Common myeloid progenitor, CD34-positive (primary cell): ENCODE measurements at regions not wholly inside any gene's neighbourhood (a gene's known extent, or its start where the extent isn't known, plus 50 kb on each side); places are given as distances from the start of the nearest gene placed in this dataset.
"Not testable (repeated sequence)": the region's sequence is repeated elsewhere in the genome, so short reads cannot be mapped to it uniquely, and the experiment has no call there.

Experiments
- CTCF ChIA-PET: fragments of 350-600 bp; sonication (Branson Sonifier 250); formaldehyde crosslinking; loops from one replicate; lab custom pipeline; 2021; ENCODE audit warnings: antibody characterized with exemption; lab: Charles Lee
- POLR2A ChIA-PET: fragments of 350-600 bp; sonication (Branson Sonifier 250); formaldehyde crosslinking; loops from one replicate; lab custom pipeline; 2021; ENCODE audit warnings: antibody characterized with exemption; lab: Charles Lee
- DNase-seq, 3 donors: peaks; one replicate each; pipeline versions ENCODE4 v3.0.0 to v3.0.0-alpha.2; 2013
- H3K27ac ChIP-seq, 2 experiments: 1 replicate in 1 of 2; 2 replicates in 1 of 2; pipeline ENCODE4 v1.7.0; 2013; ENCODE audit warnings: inconsistent platforms in 2 of 2, low read length in 2 of 2, mild to moderate bottlenecking in 2 of 2, low read depth in 1 of 2, moderate library complexity in 1 of 2; ENCODE audit not compliant: severe bottlenecking in 2 of 2, insufficient read depth in 1 of 2, poor library complexity in 1 of 2
- H3K27me3 ChIP-seq, 5 experiments: replicated peaks in 2 of 5; 1 replicate in 3 of 5; 2 replicates in 2 of 5; pipeline versions ENCODE4 v1.6.1 to v1.7.0; 2013; ENCODE audit warnings: low read length in 4 of 5, mild to moderate bottlenecking in 2 of 5, moderate library complexity in 2 of 5, inconsistent platforms in 1 of 5; ENCODE audit not compliant: insufficient read depth in 5 of 5, control insufficient read depth in 4 of 5
- H3K36me3 ChIP-seq, 4 experiments: 1 replicate in 2 of 4; 2 replicates in 2 of 4; pipeline versions ENCODE4 v1.6.1 to v1.7.0; 2013; ENCODE audit warnings: low read length in 3 of 4, control low read depth in 1 of 4, mild to moderate bottlenecking in 1 of 4; ENCODE audit not compliant: control insufficient read depth in 4 of 4, insufficient read depth in 4 of 4
- H3K4me1 ChIP-seq, 4 experiments: 1 replicate in 3 of 4; 2 replicates in 1 of 4; pipeline versions ENCODE4 v1.6.1 to v1.7.1; 2013; ENCODE audit warnings: low read length in 3 of 4, mild to moderate bottlenecking in 3 of 4, control low read depth in 1 of 4, inconsistent platforms in 1 of 4, moderate library complexity in 1 of 4; ENCODE audit not compliant: control insufficient read depth in 4 of 4, insufficient read depth in 4 of 4; ENCODE audit errors: control extremely low read depth in 1 of 4
- H3K4me3 ChIP-seq, 7 experiments: 1 replicate in 4 of 7; 2 replicates in 3 of 7; pipeline versions ENCODE4 v1.5.1 to v1.7.0; 2013; ENCODE audit warnings: mild to moderate bottlenecking in 7 of 7, low read length in 6 of 7, moderate library complexity in 6 of 7, inconsistent platforms in 2 of 7, low read depth in 2 of 7, control low read depth in 1 of 7; ENCODE audit not compliant: insufficient read depth in 4 of 7, control insufficient read depth in 1 of 7; ENCODE audit errors: extremely low read depth in 1 of 7
- H3K9me3 ChIP-seq, 5 experiments: 1 replicate in 4 of 5; 2 replicates in 1 of 5; pipeline versions ENCODE4 v1.6.1 to v1.7.1; 2013; ENCODE audit warnings: low read length in 4 of 5, mild to moderate bottlenecking in 2 of 5, inconsistent platforms in 1 of 5, low read depth in 1 of 5, moderate library complexity in 1 of 5; ENCODE audit not compliant: control insufficient read depth in 4 of 5, insufficient read depth in 2 of 5; ENCODE audit errors: control extremely low read depth in 1 of 5
- WGBS: methylation state at CpG from one replicate; pipeline ENCODE4 v1.1.5; 2013; ENCODE audit not compliant: insufficient coverage; 5-methylcytosine and 5-hydroxymethylcytosine counted together

GRCh38 chrX:137855490-137855889, 289.6 kb downstream of the ZIC3 start:
- DNase-seq = no peak
- no peaks in the 10 kb centered on the region for H3K4me1 ChIP-seq
- POLR2A ChIA-PET = no interaction called here
- no peaks in the 10 kb centered on the region for H3K27me3 ChIP-seq
- 75% methylated on average over 1 of the region's 2 CpGs for WGBS
- no peak overlapping the region for H3K4me3 ChIP-seq
- H3K36me3 ChIP-seq = no peaks in the 10 kb centered on the region
- no peaks in the 10 kb centered on the region for H3K9me3 ChIP-seq
- CTCF ChIA-PET = no interaction called here
- H3K27ac ChIP-seq = no peak overlapping the region

DNA sequence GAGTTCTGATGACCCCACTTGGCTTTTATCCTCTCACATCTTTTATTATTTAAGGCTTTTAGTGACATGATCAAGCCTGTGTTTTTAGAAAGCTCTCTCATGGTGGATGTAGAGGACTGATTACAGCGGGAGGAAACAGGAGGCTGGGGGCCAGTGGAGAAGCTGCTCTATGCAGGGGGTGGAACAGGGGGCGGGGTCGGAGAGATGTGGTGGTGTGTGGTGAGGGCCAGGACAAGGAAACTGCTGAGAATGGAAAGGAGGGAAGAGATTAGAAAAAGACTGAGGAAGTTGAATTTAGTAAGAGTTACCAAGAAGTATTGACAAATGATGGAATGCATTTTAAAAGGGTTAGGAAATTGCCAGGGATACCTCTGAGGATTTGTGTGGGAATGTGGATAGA, 292.2 kb downstream of the ZIC3 start:
- ChIA-PET POLR2A (no interaction called here), CTCF (interaction anchor here (0.6 kb wide), 1 partner anchor 773 kb away, joined by 3 read pairs; no protein-coding TSS in a partner anchor)
- 29% methylated on average over 3 of the region's 3 CpGs for WGBS
- Histone ChIP-seq H3K4me3 (no peak overlapping the region), H3K27ac (no peak overlapping the region), H3K9me3 (no peaks in the 10 kb centered on the region), H3K36me3 (no peaks in the 10 kb centered on the region), H3K4me1 (no peaks in the 10 kb centered on the region), H3K27me3 (no peaks in the 10 kb centered on the region)
- no peak for DNase-seq

DNA sequence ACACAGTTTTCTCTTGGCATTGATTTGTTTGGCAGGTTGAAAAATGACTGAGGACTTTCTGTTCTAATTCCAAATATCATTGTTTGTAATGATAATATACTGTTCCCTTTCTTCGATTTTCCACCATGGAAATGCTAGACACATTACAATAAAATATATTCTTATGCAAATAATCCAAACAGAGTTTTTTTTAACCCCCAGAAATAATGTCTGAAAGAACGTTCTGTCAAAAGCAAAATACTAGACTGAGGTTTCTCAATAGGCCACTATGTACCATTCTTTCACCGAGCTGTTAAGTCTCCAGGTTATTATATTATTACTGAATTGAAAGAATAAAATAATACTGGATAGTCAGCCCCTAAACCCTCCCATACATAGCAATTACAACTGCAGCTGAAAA, 312.5 kb downstream of the ZIC3 start:
- H3K36me3 ChIP-seq = no peaks in the 10 kb centered on the region
- no peak overlapping the region for H3K4me3 ChIP-seq
- no peaks in the 10 kb centered on the region for H3K4me1 ChIP-seq
- no peaks in the 10 kb centered on the region for H3K27me3 ChIP-seq
- CTCF ChIA-PET = no interaction called here
- H3K27ac ChIP-seq = no peak overlapping the region
- no CpG with 5 or more reads among the region's 3 CpGs for WGBS
- H3K9me3 ChIP-seq = no peaks in the 10 kb centered on the region
- no peak for DNase-seq
- POLR2A ChIA-PET = no interaction called here

DNA sequence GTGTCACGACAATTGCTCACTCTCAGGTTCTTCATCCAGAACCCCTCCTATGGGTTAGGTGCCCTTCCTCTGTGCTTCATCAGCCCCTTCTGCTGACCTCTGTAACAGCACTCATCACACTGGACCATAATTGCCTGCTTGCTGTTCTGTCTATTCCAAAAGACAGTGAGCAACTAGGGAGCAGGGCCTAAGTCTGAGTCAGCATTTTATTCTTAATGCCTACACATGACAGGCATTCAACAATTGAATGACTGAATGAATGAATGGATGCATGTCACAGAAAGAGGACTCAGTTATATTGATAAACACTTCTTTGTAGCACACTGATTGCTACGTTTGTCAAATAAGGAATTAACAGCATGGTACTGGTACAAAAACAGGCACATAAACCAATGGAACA, 317.0 kb downstream of the ZIC3 start:
- no peaks in the 10 kb centered on the region for H3K36me3 ChIP-seq
- H3K9me3 ChIP-seq = peaks cover 0 to 1% (median 0%) of the 10 kb centered on the region in 5 experiments
- WGBS = 92% methylated on average over 2 of the region's 2 CpGs
- no peak for DNase-seq
- POLR2A ChIA-PET = no interaction called here
- H3K27ac ChIP-seq = no peak overlapping the region
- CTCF ChIA-PET = no interaction called here
- H3K27me3 ChIP-seq = no peaks in the 10 kb centered on the region
- no peaks in the 10 kb centered on the region for H3K4me1 ChIP-seq
- H3K4me3 ChIP-seq = no peak overlapping the region

- POLR2A ChIA-PET, CTCF ChIA-PET, H3K9me3 ChIP-seq, H3K27ac ChIP-seq, H3K4me3 ChIP-seq, H3K4me1 ChIP-seq, DNase-seq, H3K36me3 ChIP-seq, H3K27me3 ChIP-seq: not testable (repeated sequence)
- WGBS = no CpG with 5 or more reads among the region's 1 CpG
Observed at GRCh38 chrX:137884813-137885212, 318.9 kb downstream of the ZIC3 start.

- no peak for DNase-seq
- Histone ChIP-seq H3K4me3 (no peak overlapping the region), H3K4me1 (no peaks in the 10 kb centered on the region), H3K27me3 (no peaks in the 10 kb centered on the region), H3K27ac (no peak overlapping the region), H3K9me3 (no peaks in the 10 kb centered on the region), H3K36me3 (no peaks in the 10 kb centered on the region)
- CTCF ChIA-PET = no interaction called here
- POLR2A ChIA-PET = no interaction called here
- WGBS = 73% methylated on average over 2 of the region's 3 CpGs
Observed at GRCh38 chrX:137891431-137891830, 325.5 kb downstream of the ZIC3 start.

DNA sequence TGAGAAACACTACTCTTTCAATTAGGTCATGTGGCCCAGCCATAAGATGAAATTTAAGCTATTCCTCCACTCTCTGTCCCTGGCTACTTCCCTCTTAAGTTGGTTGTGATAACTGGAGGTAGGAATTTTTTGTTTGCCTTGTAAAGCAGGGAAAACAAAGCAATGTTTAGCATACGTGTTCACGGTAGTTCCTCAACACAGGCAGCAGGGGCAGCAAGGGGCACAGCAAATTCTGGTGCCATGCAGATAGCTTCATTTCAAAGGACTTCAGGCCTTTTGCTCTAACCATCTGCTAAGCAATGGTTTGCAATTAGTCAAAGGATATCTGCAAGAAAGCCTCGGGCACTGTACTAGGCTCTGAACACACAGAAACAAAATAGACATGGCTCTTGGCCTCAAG, 330.2 kb downstream of the ZIC3 start:
- ChIA-PET CTCF (no interaction called here), POLR2A (no interaction called here)
- Histone ChIP-seq H3K27me3 (no peaks in the 10 kb centered on the region), H3K36me3 (no peaks in the 10 kb centered on the region), H3K4me1 (no peaks in the 10 kb centered on the region), H3K27ac (no peak overlapping the region), H3K9me3 (no peaks in the 10 kb centered on the region), H3K4me3 (no peak overlapping the region)
- WGBS = 63% methylated on average over 3 of the region's 3 CpGs
- no peak for DNase-seq
